ENCODE measurements at regions not wholly inside any gene's neighbourhood (a gene's known extent, or its start where the extent isn't known, plus 50 kb on each side); places are given as distances from the start of the nearest gene placed in this dataset.

DNA sequence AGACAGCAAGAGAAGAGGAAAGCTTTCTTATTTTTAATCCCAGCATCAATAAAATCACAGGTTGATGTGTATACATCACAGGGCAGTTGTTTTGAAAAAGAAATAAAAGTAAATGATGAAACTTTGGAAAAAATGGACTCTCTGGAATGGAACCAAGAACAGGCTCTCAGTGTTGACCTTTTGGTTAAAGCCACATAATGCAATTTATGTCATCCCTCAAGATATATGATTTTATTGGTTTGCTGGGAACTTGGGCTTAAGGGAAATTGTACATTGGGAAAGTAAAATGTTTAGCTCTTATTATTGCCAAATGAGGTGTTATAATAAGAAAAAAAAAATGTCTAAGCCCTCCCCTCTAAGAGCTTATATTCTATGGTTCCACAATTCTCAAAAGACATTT is 139.8 kb upstream of the MTNR1B start:
- TF ChIP-seq POLR2A (IDR thresholded peaks at IDR 0.05), result no peak
- TF ChIP-seq, protein P1, sequence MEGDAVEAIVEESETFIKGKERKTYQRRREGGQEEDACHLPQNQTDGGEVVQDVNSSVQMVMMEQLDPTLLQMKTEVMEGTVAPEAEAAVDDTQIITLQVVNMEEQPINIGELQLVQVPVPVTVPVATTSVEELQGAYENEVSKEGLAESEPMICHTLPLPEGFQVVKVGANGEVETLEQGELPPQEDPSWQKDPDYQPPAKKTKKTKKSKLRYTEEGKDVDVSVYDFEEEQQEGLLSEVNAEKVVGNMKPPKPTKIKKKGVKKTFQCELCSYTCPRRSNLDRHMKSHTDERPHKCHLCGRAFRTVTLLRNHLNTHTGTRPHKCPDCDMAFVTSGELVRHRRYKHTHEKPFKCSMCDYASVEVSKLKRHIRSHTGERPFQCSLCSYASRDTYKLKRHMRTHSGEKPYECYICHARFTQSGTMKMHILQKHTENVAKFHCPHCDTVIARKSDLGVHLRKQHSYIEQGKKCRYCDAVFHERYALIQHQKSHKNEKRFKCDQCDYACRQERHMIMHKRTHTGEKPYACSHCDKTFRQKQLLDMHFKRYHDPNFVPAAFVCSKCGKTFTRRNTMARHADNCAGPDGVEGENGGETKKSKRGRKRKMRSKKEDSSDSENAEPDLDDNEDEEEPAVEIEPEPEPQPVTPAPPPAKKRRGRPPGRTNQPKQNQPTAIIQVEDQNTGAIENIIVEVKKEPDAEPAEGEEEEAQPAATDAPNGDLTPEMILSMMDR (IDR thresholded peaks at IDR 0.05), result no peak
